ENCODE measurements at regions not wholly inside any gene's neighbourhood (a gene's known extent, or its start where the extent isn't known, plus 50 kb on each side); places are given as distances from the start of the nearest gene placed in this dataset.

- Histone ChIP-seq H3K36me3 (no peaks in the 10 kb centered on the region), H3K9me3 (no peaks in the 10 kb centered on the region), H3K4me1 (no peaks in the 10 kb centered on the region), H3K27me3 (no peaks in the 10 kb centered on the region), H3K27ac (no peak overlapping the region), H3K4me3 (no peak overlapping the region)
- intact Hi-C loops (cut with DNase I), result no loop called here
- no peak for TF ChIP-seq POLR2AphosphoS5 (IDR thresholded peaks at IDR 0.05; ENCODE audit: insufficient read depth in 1 of 2, low read depth in 1 of 2)
- TF ChIP-seq, protein P1, sequence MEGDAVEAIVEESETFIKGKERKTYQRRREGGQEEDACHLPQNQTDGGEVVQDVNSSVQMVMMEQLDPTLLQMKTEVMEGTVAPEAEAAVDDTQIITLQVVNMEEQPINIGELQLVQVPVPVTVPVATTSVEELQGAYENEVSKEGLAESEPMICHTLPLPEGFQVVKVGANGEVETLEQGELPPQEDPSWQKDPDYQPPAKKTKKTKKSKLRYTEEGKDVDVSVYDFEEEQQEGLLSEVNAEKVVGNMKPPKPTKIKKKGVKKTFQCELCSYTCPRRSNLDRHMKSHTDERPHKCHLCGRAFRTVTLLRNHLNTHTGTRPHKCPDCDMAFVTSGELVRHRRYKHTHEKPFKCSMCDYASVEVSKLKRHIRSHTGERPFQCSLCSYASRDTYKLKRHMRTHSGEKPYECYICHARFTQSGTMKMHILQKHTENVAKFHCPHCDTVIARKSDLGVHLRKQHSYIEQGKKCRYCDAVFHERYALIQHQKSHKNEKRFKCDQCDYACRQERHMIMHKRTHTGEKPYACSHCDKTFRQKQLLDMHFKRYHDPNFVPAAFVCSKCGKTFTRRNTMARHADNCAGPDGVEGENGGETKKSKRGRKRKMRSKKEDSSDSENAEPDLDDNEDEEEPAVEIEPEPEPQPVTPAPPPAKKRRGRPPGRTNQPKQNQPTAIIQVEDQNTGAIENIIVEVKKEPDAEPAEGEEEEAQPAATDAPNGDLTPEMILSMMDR (IDR thresholded peaks at IDR 0.05), result no peak
- TF ChIP-seq POLR2A (IDR thresholded peaks at IDR 0.05), result no peak
- DNase-seq (ENCODE audit: extremely low spot score in 2 of 2), result no peak
Measured at GRCh38 chr10:53570221-53570620, 797.6 kb upstream of the MBL2 start.

DNA sequence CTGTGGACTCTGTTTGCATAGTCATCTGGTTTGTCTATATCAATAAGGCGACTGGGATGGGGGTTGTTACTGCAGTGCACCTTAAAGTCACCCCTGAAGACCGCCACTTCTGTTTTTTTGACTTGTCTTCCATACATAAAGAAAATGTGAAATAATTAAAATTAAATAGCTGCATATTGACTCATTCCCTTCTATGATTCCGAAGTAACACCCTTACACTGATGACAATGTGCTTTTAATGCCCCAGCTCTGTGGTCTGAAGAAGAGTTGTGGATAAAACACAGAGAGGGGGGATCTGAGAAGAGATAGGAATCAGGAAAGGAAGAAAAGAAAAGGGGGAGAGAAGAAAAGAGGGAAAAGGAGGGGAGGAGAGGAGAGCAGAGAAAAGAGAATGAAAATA is 796.9 kb upstream of the MBL2 start:
- Histone ChIP-seq H3K36me3 (no peaks in the 10 kb centered on the region), H3K27ac (no peak overlapping the region), H3K4me3 (no peak overlapping the region), H3K27me3 (no peaks in the 10 kb centered on the region), H3K4me1 (no peaks in the 10 kb centered on the region), H3K9me3 (no peaks in the 10 kb centered on the region)
- TF ChIP-seq, protein P1 (IDR thresholded peaks at IDR 0.05), result no peak
- no peak for TF ChIP-seq POLR2A (IDR thresholded peaks at IDR 0.05)
- TF ChIP-seq POLR2AphosphoS5 (IDR thresholded peaks at IDR 0.05; ENCODE audit: insufficient read depth in 1 of 2, low read depth in 1 of 2), result no peak
- intact Hi-C loops (cut with DNase I), result no loop called here
- no peak for DNase-seq (ENCODE audit: extremely low spot score in 2 of 2)

- H3K27ac ChIP-seq, result no peak overlapping the region
- no peaks in the 10 kb centered on the region for H3K36me3 ChIP-seq
- DNase-seq (ENCODE audit: extremely low spot score in 2 of 2), result no peak
- intact Hi-C loops (cut with DNase I), result no loop called here
- TF ChIP-seq POLR2AphosphoS5 (IDR thresholded peaks at IDR 0.05; ENCODE audit: insufficient read depth in 1 of 2, low read depth in 1 of 2), result no peak
- TF ChIP-seq, protein P1 (IDR thresholded peaks at IDR 0.05), result no peak
- no peak for TF ChIP-seq POLR2A (IDR thresholded peaks at IDR 0.05)
- H3K27me3 ChIP-seq, result no peaks in the 10 kb centered on the region
- no peaks in the 10 kb centered on the region for H3K9me3 ChIP-seq
- H3K4me3 ChIP-seq, result no peak overlapping the region
- no peaks in the 10 kb centered on the region for H3K4me1 ChIP-seq
Measured at GRCh38 chr10:53548664-53549063, 776.1 kb upstream of the MBL2 start.

DNA sequence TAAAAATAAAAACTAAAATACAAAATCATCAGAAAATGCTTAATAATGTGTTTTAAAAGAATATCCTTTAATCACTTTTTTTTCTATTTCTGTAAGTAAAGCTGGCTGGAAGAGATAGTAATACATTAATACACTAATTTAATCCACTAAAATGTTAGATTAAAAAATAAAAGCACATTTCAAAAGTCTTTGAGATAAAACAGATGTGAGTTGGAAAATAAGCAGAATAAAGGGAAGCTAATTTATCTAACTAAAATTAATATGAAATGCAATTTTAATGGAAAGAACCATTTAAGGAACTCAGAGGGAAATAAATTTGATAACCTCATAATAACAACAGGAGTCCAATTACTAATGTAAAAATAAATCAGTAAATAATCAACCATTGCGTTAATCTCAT is 774.8 kb upstream of the MBL2 start:
- no peak for DNase-seq (ENCODE audit: extremely low spot score in 2 of 2)
- intact Hi-C loops (cut with DNase I), result no loop called here
- H3K27me3 ChIP-seq, result no peaks in the 10 kb centered on the region
- no peaks in the 10 kb centered on the region for H3K4me1 ChIP-seq
- H3K36me3 ChIP-seq, result no peaks in the 10 kb centered on the region
- H3K4me3 ChIP-seq, result no peak overlapping the region
- no peaks in the 10 kb centered on the region for H3K9me3 ChIP-seq
- H3K27ac ChIP-seq, result no peak overlapping the region
- TF ChIP-seq POLR2A (IDR thresholded peaks at IDR 0.05) (no peak), POLR2AphosphoS5 (IDR thresholded peaks at IDR 0.05; ENCODE audit: insufficient read depth in 1 of 2, low read depth in 1 of 2) (no peak)
- TF ChIP-seq, protein P1 (IDR thresholded peaks at IDR 0.05), result no peak

- H3K4me3 ChIP-seq, result no peak overlapping the region
- no peaks in the 10 kb centered on the region for H3K4me1 ChIP-seq
- no peak overlapping the region for H3K27ac ChIP-seq
- H3K36me3 ChIP-seq, result no peaks in the 10 kb centered on the region
- H3K27me3 ChIP-seq, result no peaks in the 10 kb centered on the region
- intact Hi-C loops (cut with DNase I), result no loop called here
- no peak for DNase-seq (ENCODE audit: extremely low spot score in 2 of 2)
- no peaks in the 10 kb centered on the region for H3K9me3 ChIP-seq
- TF ChIP-seq, protein P1 (IDR thresholded peaks at IDR 0.05), result no peak
- TF ChIP-seq POLR2AphosphoS5 (IDR thresholded peaks at IDR 0.05; ENCODE audit: insufficient read depth in 1 of 2, low read depth in 1 of 2), result no peak
- no peak for TF ChIP-seq POLR2A (IDR thresholded peaks at IDR 0.05)
Measured at GRCh38 chr10:53543410-53543809, 770.8 kb upstream of the MBL2 start.
